ENCODE measurements at regions not wholly inside any gene's neighbourhood (a gene's known extent, or its start where the extent isn't known, plus 50 kb on each side); places are given as distances from the start of the nearest gene placed in this dataset.

DNA sequence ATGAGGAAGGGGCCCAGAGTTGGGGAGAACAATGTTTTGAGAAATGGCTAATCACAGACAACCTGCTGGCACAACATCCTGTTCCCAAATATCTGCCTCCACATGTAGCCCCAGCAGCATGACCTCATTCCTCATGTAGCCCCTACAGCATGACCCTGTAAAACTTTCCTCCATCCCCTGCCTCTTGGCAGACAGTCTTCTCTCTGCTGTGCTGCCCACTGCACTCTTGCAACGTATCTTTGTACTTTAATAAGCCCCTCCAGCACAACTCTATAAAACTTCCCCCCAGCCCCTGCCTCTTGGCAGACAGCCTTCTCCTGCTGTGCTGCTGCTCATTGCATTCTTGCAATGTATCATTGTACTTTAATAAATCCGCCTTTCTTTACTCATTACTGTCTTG lies 278.8 kb downstream of the HDGFL1 start:
- H3K4me3 ChIP-seq (ENCODE audit: low read length) = no peak overlapping the region
- DNase-seq (ENCODE audit: low read depth) = no peak
- TF ChIP-seq, protein P1, sequence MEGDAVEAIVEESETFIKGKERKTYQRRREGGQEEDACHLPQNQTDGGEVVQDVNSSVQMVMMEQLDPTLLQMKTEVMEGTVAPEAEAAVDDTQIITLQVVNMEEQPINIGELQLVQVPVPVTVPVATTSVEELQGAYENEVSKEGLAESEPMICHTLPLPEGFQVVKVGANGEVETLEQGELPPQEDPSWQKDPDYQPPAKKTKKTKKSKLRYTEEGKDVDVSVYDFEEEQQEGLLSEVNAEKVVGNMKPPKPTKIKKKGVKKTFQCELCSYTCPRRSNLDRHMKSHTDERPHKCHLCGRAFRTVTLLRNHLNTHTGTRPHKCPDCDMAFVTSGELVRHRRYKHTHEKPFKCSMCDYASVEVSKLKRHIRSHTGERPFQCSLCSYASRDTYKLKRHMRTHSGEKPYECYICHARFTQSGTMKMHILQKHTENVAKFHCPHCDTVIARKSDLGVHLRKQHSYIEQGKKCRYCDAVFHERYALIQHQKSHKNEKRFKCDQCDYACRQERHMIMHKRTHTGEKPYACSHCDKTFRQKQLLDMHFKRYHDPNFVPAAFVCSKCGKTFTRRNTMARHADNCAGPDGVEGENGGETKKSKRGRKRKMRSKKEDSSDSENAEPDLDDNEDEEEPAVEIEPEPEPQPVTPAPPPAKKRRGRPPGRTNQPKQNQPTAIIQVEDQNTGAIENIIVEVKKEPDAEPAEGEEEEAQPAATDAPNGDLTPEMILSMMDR (conservative IDR thresholded peaks at IDR 0.05; ENCODE audit: low read length) = no peak

DNA sequence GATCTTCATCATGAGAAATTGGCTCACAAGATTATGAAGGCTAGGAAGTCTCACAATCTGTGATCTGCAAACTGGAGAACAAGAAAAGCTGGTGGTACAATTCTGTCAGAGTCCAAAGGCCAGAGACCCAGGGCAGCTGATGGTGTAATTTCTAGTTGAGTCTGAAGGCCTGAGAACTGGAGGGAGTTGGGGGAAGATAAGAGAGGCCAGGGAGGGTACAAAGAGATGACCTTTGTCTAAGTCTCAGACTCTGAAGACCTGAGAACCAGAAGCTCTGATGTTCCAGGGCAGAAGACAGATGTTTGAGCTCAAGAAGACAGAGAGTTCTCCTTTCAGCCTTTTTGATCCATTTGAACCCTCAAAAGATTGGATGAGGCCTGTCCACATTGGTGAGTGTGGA lies 280.6 kb downstream of the HDGFL1 start:
- no peak for DNase-seq (ENCODE audit: low read depth)
- TF ChIP-seq, protein P1 (conservative IDR thresholded peaks at IDR 0.05; ENCODE audit: low read length) = no peak
- no peak overlapping the region for H3K4me3 ChIP-seq (ENCODE audit: low read length)

DNA sequence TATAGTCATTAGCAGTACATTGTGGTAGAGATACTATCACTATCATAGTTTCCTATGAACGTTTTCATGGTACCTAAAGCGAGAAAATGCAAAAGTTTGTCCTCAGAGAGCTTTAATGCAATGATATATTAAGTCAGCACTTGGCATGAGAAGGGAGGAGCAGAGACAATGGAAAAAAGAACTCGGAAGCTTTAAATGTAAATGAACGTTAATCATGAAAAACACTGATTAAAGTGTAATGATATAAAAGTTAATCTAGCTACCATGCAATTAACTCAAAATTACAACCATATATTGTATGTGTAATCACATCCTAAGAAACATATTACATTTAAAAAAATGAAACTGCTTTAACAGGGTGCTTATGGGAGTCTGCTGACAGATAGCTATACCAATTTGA lies 282.7 kb downstream of the HDGFL1 start:
- TF ChIP-seq, protein P1 (conservative IDR thresholded peaks at IDR 0.05; ENCODE audit: low read length) = no peak
- no peak for DNase-seq (ENCODE audit: low read depth)
- H3K4me3 ChIP-seq (ENCODE audit: low read length) = no peak overlapping the region

DNA sequence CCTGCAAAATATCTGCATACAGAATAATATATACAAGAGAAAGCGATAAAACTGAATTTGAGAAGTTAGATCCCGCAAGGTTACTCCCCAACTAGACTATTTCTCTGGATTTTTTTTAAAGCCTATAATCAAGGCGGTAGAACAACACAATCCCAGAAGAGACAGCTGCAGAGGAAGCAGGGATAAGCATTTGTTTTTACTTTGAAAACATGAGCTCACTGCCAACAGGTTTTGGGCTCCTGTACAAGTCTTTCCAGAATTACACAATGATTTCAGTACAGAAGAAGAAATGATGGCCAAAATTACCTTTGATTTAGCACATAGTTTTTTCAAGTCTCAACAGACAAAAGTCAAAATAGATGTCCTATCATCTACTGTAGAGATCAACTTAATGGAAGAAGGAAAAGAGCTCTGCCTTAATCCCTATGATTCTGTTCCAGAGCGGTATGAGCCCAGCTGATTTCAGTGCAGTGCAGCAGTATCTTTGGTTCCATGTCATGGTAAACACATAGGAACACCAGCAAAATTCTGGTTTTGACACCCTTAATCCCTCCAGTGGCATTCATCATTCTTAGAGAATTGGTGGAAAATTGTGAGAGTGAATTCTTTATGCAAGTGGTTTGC lies 304.3 kb downstream of the HDGFL1 start:
- H3K4me3 ChIP-seq (ENCODE audit: low read length) = no peak overlapping the region
- TF ChIP-seq, protein P1 (conservative IDR thresholded peaks at IDR 0.05; ENCODE audit: low read length) = no peak
- peak; percentile 75 for DNase-seq (ENCODE audit: low read depth)

DNA sequence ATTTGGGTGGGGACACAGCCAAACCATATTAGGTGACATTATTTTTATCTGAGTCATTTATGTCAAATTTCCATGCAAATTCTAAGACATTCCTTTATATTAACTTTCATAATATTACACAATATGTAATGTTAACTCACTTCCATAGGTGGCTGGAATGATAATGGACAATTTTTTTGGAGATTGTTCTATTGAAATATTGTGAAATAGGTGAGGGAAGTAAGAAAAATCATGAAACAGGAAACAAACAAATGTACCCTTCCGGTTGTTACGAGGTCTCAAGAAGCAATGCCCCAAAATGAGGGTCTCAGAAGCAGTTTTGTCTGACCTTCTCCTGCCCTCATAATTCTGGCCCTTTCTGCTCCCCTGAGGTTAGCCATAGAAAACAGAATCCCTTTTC lies 306.5 kb downstream of the HDGFL1 start:
- no peak overlapping the region for H3K4me3 ChIP-seq (ENCODE audit: low read length)
- no peak for DNase-seq (ENCODE audit: low read depth)
- TF ChIP-seq, protein P1 (conservative IDR thresholded peaks at IDR 0.05; ENCODE audit: low read length) = no peak

DNA sequence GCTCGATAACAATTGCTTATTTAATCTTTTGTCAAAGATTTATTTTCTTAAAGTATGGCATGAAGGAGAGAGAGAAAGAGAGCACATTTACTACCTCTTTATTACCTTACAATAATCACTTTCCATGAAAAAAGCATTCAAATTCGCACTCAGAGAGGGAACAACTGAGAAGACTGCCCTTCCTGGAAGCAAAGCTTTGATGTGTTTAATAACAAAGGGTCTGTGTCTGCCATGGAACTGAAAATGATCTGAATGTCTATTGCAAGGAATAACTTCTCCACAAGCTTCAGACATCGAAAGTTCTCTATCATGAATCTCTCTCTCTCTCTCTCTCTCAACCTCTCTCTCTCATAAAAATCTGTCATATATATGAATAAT lies 308.9 kb downstream of the HDGFL1 start:
- TF ChIP-seq, protein P1 (conservative IDR thresholded peaks at IDR 0.05; ENCODE audit: low read length) = no peak
- no peak for DNase-seq (ENCODE audit: low read depth)
- H3K4me3 ChIP-seq (ENCODE audit: low read length) = no peak overlapping the region

DNA sequence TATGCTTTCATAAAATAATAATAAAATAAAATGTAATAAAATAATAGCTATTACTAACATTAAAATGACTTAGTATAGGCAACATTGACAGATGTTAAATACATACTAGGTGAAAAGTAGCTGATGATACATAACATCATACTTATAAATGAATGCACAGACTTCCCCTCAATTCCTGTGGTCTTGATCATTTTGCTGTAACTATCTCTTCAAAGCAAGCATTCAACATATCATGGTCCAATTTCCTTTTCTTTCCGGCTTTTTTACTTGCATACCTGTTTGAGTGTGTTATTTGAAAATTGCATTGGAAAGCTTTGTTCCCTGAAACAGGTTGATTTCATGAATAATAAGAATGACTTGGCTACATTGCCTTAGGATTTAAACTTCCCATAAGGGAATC lies 309.3 kb downstream of the HDGFL1 start:
- TF ChIP-seq, protein P1 (conservative IDR thresholded peaks at IDR 0.05; ENCODE audit: low read length) = no peak
- peak; percentile 22 for DNase-seq (ENCODE audit: low read depth)
- H3K4me3 ChIP-seq (ENCODE audit: low read length) = no peak overlapping the region
